Smooth muscle cell (in vitro differentiated cells): ENCODE measurements at regions not wholly inside any gene's neighbourhood (a gene's known extent, or its start where the extent isn't known, plus 50 kb on each side); places are given as distances from the start of the nearest gene placed in this dataset.

Experiments
- DNase-seq: peaks from one replicate; lab custom pipeline; 2025; ENCODE audit not compliant: unreplicated experiment; lab: John Stamatoyannopoulos, UW
- H2AFZ ChIP-seq: fragments of 200-600 bp; sonication (generic); 2 replicates; pipeline ENCODE4 v1.6.0; 2016; ENCODE audit warnings: antibody characterized with exemption, low read depth, mild to moderate bottlenecking
- H3F3A ChIP-seq: fragments of 200-600 bp; sonication (generic); 2 replicates; pipeline ENCODE4 v1.6.0; 2017; ENCODE audit warnings: antibody characterized with exemption, low read depth
- H3K27ac ChIP-seq: fragments of 200-600 bp; sonication (generic); 2 replicates; pipeline ENCODE4 v1.5.1; 2016; ENCODE audit warnings: low read depth, mild to moderate bottlenecking
- H3K27me3 ChIP-seq: fragments of 200-600 bp; sonication (generic); 2 replicates; pipeline ENCODE4 v1.6.1; 2016; ENCODE audit warnings: low read depth, mild to moderate bottlenecking
- H3K36me3 ChIP-seq: fragments of 200-600 bp; sonication (generic); 2 replicates; pipeline ENCODE4 v1.5.1; 2016; ENCODE audit warnings: low read depth
- H3K4me1 ChIP-seq: fragments of 200-600 bp; sonication (generic); 2 replicates; pipeline ENCODE4 v1.5.1; 2016; ENCODE audit warnings: low read depth
- H3K4me2 ChIP-seq: fragments of 200-600 bp; sonication (generic); 2 replicates; pipeline ENCODE4 v1.6.0; 2016; ENCODE audit warnings: mild to moderate bottlenecking
- H3K4me3 ChIP-seq: fragments of 200-600 bp; sonication (generic); 2 replicates; pipeline ENCODE4 v1.5.1; 2016; ENCODE audit warnings: mild to moderate bottlenecking
- H3K79me2 ChIP-seq: fragments of 200-600 bp; sonication (generic); 2 replicates; pipeline ENCODE4 v1.6.0; 2016; ENCODE audit warnings: low read depth, mild to moderate bottlenecking
- H3K9ac ChIP-seq: fragments of 200-600 bp; sonication (generic); 2 replicates; pipeline ENCODE4 v1.6.0; 2016; ENCODE audit warnings: low read depth
- H3K9me3 ChIP-seq: fragments of 200-600 bp; sonication (generic); replicated peaks from 2 replicates; pipeline ENCODE4 v1.5.1; 2016; ENCODE audit warnings: low read depth
- H4K20me1 ChIP-seq: fragments of 200-600 bp; sonication (generic); 2 replicates; pipeline ENCODE4 v1.6.0; 2016; ENCODE audit warnings: low read depth
- WGBS: methylation state at CpG from one replicate; pipeline ENCODE4 v1.1.7; 2016; ENCODE audit warnings: low lambda C conversion rate; 5-methylcytosine and 5-hydroxymethylcytosine counted together
- TF ChIP-seq, protein P1 (sequence below): fragments of 200-600 bp; sonication (generic); IDR thresholded peaks from 2 replicates; pipeline ENCODE4 v1.5.1; 2017; ENCODE audit warnings: borderline replicate concordance, mild to moderate bottlenecking, antibody characterized with exemption; ENCODE audit not compliant: insufficient read depth, poor library complexity, severe bottlenecking

DNA sequence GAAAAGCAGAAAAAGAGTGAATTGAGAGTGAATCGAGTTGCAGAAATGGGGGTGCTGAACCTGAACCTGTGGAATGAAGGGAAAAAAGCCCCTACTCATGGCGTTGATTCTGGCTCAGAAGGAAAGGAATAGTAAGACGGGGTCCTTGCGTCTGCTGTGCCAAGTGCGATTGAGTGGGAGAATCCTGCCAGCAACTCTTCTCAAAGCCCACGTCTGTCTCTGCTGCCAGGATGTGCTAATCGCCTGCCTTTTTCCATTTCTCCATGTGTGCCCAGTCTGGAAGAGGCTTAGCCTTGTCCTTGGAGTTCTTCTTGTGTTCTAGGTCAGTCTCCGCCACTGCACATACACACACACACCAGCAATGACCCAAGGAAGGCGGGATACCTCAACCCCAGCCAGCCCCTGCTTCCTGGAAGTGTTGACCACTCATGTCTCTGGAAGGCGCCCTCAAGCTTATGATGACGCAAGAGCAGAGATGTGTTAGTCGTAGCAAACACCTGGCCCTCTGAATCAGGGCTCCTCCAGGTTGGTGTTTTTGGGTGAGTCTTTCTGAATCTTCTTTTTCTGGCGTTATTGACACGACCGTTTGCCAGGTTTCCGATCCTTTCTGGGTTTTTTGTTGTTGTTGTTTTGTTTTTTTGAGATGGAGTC lies 262.4 kb upstream of the PROK2 start:
- DNase-seq = no peak
- TF ChIP-seq, protein P1, sequence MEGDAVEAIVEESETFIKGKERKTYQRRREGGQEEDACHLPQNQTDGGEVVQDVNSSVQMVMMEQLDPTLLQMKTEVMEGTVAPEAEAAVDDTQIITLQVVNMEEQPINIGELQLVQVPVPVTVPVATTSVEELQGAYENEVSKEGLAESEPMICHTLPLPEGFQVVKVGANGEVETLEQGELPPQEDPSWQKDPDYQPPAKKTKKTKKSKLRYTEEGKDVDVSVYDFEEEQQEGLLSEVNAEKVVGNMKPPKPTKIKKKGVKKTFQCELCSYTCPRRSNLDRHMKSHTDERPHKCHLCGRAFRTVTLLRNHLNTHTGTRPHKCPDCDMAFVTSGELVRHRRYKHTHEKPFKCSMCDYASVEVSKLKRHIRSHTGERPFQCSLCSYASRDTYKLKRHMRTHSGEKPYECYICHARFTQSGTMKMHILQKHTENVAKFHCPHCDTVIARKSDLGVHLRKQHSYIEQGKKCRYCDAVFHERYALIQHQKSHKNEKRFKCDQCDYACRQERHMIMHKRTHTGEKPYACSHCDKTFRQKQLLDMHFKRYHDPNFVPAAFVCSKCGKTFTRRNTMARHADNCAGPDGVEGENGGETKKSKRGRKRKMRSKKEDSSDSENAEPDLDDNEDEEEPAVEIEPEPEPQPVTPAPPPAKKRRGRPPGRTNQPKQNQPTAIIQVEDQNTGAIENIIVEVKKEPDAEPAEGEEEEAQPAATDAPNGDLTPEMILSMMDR = no peak
- Histone ChIP-seq H3K27ac (no peak overlapping the region), H3K79me2 (no peaks in the 10 kb centered on the region), H3K4me1 (peaks cover 3% of the 10 kb centered on the region), H3K36me3 (no peaks in the 10 kb centered on the region), H3K4me3 (no peak overlapping the region), H2AFZ (no peak overlapping the region), H4K20me1 (no peaks in the 10 kb centered on the region), H3F3A (no peaks in the 10 kb centered on the region), H3K4me2 (no peak overlapping the region), H3K9me3 (no peaks in the 10 kb centered on the region), H3K9ac (no peak overlapping the region), H3K27me3 (no peaks in the 10 kb centered on the region)
- WGBS = 92% methylated on average over 16 of the region's 16 CpGs

DNA sequence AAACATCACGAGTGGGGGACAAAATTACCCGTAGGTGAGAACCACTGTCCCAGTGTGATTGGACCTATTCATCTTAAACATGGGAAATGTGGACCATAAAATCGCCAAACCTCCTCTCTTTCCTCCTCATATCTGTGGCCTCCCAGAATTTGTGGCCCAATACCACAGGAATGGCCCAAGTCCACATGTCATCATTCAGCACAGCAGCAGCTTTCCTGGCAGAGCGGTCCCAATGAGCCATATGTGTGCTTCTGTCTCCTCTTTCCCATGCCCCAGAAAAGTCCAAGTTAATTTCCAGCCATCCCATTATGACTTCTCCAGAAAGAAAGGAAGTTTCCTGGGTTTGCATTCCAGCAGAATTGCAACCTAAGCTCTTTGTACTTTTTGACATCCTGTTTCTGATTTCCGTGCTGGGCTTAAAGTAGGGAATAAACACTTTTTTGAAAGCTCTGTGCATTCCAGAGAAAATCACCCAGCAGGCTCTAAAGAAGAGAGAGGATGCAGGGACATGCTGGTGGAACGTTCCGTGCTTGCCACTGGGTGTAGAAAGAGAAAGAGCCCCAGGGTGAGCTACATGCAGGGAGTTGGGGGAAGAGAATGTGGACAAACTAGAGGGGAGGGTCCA lies 259.4 kb upstream of the PROK2 start:
- H3K4me1 ChIP-seq = peaks cover 3% of the 10 kb centered on the region
- H3K4me2 ChIP-seq = peak overlapping the region; percentile 28
- no peaks in the 10 kb centered on the region for H4K20me1 ChIP-seq
- H3F3A ChIP-seq = no peaks in the 10 kb centered on the region
- no peaks in the 10 kb centered on the region for H3K9me3 ChIP-seq
- DNase-seq = no peak
- WGBS = 53% methylated on average over 7 of the region's 7 CpGs
- TF ChIP-seq, protein P1 = no peak
- H3K27ac ChIP-seq = peak overlapping the region; percentile 55
- peak overlapping the region; percentile 10 for H2AFZ ChIP-seq
- no peaks in the 10 kb centered on the region for H3K27me3 ChIP-seq
- no peak overlapping the region for H3K9ac ChIP-seq
- H3K79me2 ChIP-seq = no peaks in the 10 kb centered on the region
- no peaks in the 10 kb centered on the region for H3K36me3 ChIP-seq
- no peak overlapping the region for H3K4me3 ChIP-seq

DNA sequence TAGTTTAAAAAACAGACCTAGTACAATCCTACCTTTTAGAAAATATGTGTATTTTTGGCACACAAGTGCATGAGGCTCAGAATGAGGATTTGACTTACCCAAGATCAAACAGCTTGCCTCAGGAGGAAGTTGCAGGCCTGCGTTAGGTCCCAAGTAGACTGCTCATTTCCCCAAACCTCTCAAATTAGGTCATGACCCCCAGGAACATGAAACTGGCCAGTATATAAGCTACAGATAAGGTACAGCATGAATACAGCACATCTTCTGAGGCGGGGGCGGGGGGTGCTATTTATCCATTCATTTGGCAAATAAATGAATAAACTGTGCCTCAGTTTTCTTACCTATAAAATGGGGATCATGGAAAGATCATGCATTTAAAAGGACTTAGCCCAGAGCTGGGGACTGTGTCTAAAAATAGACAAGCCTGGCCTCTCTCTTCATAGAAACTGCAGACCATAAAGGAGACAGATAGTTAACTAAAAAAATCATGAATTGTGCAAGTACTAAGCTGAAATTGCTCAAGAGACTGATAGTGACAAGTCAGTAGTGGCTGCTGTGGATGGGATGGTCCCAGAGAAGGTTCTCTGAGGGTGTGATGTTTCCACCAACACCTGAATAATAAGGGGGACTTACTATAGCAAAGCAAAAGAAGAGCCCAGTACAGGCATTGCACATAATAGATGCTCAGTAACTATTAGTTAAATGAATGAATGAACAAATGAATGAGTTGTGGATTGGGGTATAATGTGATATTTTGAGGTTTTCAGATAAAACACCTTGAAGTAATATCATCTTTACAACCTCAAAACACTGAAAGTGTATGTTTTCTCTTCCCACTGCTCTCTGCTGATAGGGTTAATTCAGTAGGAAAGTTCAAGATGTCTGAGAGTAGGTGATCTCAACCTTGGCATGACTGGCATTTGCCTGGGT lies 258.5 kb upstream of the PROK2 start:
- Histone ChIP-seq H3F3A (no peaks in the 10 kb centered on the region), H3K9me3 (no peaks in the 10 kb centered on the region), H3K4me2 (no peak overlapping the region), H3K27ac (no peak overlapping the region), H3K4me3 (no peak overlapping the region), H2AFZ (no peak overlapping the region), H3K9ac (no peak overlapping the region), H4K20me1 (no peaks in the 10 kb centered on the region), H3K27me3 (no peaks in the 10 kb centered on the region), H3K79me2 (no peaks in the 10 kb centered on the region), H3K36me3 (no peaks in the 10 kb centered on the region), H3K4me1 (peaks cover 3% of the 10 kb centered on the region)
- no peak for DNase-seq
- TF ChIP-seq, protein P1 = no peak
- WGBS = 97% methylated on average over 3 of the region's 3 CpGs
